Midbrain (tissue), 1 donor: ENCODE measurements at regions not wholly inside any gene's neighbourhood (a gene's known extent, or its start where the extent isn't known, plus 50 kb on each side); places are given as distances from the start of the nearest gene placed in this dataset.
"Not testable (repeated sequence)": the region's sequence is repeated elsewhere in the genome, so short reads cannot be mapped to it uniquely, and the experiment has no call there.

ENCODE experiments used
- DNase-seq: peaks from one replicate; lab custom pipeline; 2025; lab: John Stamatoyannopoulos, UW

DNA sequence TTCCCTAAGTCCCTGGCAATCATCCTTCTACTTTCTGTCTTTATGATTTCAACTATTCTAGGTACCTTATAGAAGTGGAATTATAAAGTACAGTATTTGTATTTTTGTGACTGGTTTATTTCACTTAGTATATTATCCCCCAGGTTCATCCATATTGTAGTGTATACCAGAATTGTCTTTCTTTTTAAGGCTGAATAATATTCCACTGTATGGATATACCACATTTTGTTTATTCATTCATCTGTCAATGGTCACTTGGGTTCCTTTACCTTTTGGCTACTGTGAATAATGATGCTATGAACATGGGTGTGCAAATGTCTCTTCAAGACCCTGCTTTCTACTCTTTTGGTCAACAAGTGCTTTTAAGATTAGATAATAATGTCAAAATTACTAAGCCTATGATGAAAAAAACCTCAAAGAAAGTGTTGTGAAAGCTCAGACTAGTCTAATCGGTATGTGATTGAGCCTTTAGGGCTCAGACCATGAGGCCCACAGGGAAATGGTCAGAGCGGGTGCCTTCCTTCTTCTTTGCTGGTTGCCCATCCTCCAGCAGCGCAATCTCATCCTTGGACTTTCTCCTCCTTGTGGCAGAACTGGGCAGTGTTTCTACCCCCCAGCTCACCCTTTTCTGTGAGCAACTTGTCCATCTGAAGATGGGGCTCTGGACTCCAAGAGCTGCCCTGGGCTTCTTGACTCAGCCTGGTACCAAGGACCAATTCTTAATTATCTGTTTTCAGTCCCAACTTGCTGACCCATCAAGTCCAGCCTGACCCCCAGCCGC is 105.4 kb downstream of the TTC8 start:
- DNase-seq, result no peak

GRCh38 chr14:88931321-88932110 is 107.1 kb downstream of the TTC8 start:
- no peak for DNase-seq

- no peak for DNase-seq
These were observed 108.7 kb downstream of the TTC8 start for GRCh38 chr14:88933191-88933590.

DNA sequence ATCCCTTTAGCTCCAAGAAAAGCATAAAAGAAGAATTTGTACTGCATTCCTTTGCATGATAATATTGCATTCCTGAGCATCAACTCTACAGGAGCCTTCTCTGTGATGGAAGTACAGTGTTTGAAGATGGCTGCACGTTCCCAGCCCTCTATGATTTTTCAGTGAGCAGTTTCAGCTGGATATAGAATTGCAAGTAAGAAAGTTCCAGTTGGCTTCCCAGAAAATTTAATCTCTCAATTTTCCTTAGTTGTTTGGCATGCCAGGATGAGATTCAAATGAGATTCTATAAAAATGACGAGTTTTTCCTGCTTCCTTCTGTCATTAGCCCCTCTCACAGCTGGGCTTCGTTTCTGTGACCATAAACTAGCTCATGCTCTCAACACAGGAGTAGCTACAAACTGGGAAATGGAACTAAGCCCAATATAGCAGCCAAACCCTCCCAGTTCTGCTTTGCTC is 109.9 kb downstream of the TTC8 start:
- DNase-seq, result no peak

- no peak for DNase-seq
These were observed 110.6 kb downstream of the TTC8 start for GRCh38 chr14:88935083-88935482.

DNA sequence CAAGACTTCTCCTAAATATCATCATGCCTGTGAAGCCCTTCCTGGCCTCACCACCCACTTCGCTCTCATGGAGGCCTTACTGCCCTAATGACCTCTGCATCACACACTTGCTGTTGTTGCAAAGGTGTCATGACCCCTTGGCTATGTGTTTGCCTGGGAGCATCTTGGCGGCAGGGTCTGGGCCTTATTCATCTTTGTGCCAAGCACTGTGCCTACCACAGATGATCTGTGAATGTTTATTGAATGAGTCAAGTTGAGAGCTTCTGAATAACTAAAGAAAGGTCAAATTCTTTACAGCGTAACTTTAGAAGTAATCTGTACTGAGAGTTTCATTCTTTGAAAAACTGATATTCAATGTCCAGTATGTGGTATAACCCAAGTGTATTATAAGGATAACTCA is 113.3 kb downstream of the TTC8 start:
- DNase-seq, result no peak

DNA sequence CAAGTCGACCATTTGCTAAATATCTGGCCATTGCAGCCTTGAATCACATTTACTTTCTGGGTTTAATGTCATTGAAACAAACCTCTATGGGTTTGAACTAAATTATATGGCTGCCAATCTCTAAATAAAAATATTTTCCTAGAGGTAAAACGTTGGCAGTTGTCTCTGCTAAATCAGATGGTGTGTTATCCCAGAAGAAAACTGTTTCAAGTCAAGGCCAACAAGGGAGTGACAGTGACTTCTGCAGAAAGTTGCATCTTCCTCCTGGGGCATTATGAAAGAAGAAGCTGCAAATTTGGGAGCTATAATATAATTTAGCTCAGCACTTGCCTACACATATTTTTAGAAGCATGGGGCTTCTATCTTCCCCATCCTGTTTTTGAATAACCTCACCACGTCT is 116.2 kb downstream of the TTC8 start:
- no peak for DNase-seq

GRCh38 chr14:88941414-88941813 is 117.0 kb downstream of the TTC8 start:
- no peak for DNase-seq

DNA sequence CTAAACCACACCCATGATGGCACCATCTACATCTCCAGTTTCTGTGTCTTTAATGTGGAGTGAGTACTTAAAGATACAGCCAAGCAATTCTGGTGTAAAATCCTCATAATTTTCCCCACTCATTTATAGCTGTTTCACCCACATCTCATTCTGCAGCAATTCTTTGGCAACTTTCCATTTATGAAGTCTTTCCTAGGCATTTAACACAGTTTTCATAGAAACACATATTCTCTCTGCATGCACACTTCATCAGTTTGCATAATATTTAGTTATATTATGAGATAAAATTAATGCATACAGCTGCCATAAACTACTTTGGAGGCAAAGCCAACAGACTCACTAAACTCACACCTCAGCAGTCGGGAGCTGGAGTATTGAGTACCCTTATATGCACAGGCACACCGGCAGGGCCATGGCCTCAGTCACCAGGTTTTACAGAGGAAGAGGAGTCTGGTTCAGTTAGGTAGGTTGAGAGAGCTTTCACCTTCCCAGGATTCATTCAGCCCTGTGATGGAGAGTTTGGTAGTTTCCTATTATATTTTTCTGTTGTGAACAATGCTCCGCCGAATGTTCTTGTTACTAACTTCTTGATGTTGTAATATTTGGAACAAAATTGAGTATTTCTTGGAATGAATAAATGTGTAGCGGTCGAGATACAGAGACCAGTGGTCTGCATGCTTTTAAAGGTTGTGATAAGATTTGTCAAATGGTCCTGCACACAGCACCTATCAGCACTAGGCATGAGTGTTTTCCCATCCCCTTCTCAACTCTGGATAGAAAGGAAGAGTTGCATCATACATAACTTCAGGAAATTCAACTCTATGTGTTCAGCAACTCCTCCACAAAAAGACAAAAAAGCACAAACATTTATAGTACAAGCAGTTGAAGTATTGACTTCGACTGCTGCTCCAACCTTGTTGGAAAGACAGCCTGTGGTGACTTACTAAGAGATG is 123.5 kb downstream of the TTC8 start:
- no peak for DNase-seq

DNA sequence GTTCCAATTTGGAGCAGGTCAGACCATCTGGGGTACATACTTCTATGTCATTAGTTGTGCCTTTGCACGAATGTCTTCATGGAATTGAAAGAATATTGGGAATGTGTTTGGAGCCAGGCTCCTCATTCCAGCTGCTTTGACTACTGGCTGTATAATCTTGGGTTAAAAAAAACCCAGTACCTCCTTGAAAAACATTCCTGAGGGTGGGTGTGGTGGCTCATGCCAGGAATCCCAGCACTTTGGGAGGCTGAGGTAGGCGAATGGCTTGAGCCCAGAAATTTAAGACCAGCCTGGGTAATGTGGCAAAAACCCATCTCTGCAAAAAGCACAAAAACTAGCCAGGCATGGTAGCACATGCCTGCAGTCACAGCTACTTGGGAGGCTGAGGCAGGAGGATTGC is 125.6 kb downstream of the TTC8 start:
- DNase-seq, result no peak

DNA sequence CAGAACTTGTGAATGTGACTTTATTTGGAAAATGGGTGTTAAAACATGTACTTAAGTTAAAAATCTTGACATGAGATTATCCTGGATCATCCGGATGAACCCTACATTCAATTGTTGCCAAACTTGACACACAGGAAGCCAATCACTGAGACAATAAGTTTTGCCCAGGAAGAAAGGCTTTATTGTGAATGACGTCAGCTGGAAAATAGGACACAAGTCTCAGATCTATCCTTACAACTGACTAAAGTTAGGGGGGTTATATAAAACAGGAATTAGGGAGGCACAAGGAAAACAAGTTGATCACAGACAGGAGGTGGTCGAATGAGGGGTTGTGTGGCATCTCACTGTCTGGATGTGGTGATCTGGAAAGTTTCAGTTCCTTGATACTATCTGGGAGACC is 126.9 kb downstream of the TTC8 start:
- no peak for DNase-seq

DNA sequence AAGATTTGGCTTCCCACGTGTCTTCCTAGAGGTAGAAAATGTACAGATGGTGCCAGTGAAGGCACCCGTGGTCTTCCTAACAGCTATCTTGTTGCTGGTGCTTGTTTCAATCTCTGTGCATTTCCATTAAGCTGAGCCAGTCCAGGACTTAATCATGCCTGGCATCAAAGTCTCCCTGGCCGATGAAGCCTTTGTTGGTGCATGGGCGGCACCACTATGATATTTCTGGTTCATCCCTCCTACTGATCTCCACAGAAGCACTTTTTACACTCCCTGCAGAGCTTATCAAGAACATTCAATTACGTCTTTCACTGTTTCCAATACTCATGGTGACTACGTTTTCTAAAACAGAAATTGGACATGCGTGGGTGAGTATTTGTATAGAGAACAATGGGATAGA is 128.4 kb downstream of the TTC8 start:
- no peak for DNase-seq

- DNase-seq, result peak; percentile 35
These were observed 131.0 kb downstream of the TTC8 start for GRCh38 chr14:88955455-88955854.

DNA sequence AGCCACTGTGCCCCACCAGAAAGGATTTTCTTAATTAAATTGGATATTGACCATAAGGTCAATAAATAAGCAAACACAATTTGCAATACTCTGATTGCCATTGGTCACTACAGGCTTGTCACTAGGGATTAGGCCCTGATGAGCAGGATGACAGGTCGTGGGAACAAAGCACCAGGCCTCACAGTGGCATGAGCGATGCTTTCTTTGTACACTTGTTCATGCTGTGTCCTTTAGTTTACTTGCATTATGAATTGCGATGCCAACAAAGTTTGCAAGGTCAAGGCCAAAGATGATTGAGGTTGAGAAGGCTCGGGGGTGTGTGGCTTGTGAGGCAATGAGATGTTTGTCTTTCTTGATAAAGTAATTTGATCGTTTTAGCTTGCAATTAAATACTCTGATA is 136.0 kb downstream of the TTC8 start:
- DNase-seq, result no peak

- no peak for DNase-seq
These were observed 136.8 kb downstream of the TTC8 start for GRCh38 chr14:88961214-88961613.

- no peak for DNase-seq
These were observed 137.9 kb downstream of the TTC8 start for GRCh38 chr14:88962356-88962755.

GRCh38 chr14:88967299-88967698 is 142.8 kb downstream of the TTC8 start:
- no peak for DNase-seq

DNA sequence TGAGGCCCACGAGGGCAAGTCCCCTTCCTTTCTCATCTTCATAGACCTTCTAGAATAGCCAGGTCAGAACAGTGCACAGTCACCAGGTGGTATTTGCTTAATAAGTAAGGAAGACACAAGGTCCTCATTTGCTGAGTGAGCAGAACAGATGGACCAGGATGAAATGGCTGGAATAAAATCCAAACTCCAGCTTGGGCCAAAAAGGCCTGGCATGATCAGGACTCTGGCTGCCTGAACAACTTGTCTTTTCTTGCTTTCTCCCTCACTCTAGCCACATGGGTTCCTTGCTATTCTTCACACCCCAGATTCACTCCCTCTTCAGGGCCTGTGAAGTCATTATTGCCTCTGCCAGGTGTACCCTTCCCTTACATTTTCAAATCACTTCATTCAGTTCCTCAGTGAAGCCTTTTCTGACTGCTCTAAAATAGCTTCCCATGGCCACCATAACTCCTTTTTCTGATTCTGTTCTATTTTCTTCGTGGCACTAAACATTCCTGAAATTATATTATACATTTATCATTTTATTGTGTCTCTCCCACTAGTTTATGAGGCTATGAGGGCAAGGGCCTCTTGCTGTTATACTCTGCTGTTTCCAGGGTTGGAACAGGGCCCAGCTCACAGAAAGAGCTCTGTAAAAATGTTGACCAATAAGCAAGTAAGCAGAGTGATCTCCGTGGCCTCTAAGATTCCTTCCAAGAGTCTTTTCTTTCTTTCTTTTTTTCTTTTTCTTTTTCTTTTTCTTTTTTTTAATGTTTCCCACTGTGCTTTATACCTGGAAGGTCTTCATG is 150.8 kb downstream of the TTC8 start:
- peak; percentile 5 for DNase-seq

DNA sequence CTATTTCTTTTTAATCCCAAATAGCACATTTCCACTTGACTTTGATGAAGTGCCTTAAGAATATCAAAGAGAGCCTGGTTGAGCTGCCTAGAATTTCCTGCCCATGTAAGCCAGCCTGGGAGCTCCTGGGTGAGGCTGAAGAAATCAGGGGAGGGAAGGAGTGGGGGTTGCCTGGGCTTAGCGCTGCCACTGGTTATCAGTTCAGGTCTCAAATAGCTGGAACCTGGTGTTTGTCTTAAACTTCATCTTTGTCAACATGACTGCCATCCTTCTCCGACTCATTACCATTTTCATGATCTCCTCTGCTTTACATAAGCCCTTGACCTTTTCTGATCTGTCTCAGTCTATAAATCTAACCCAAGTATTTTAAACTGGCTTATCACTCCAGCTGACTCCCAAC is 151.5 kb downstream of the TTC8 start:
- no peak for DNase-seq

DNA sequence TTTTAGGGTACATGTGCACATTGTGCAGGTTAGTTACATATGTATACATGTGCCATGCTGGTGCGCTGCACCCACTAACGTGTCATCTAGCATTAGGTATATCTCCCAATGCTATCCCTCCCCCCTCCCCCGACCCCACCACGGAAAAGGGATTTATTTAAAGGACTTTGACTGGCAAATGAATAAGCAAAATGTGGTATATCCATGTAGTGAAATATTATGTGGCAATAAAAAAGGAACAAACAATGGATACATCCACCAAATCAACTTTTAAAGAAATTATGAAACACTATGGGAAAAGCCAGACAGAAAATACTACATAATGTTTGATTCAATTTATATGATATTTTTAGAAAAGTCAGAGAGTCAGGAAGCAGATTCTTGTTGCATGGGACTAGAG is 156.5 kb downstream of the TTC8 start:
- DNase-seq, result not testable (repeated sequence)

GRCh38 chr14:88981948-88982347 is 157.5 kb downstream of the TTC8 start:
- no peak for DNase-seq
